Stimulated activated CD8-positive, alpha-beta memory T cell treated with anti-CD3 and anti-CD28 coated beads, Interleukin-7, amount 100 ng/mL, for 48 hours (primary cell): ENCODE measurements at regions not wholly inside any gene's neighbourhood (a gene's known extent, or its start where the extent isn't known, plus 50 kb on each side); places are given as distances from the start of the nearest gene placed in this dataset.

Source experiments
- DNase-seq, 2 donors: peaks; one replicate each; pipeline ENCODE4 v3.0.0-alpha.2; 2020; ENCODE audit warnings: low read depth in 1 of 2; ENCODE audit errors: extremely low read depth in 1 of 2

- no peak for DNase-seq
Observed at GRCh38 chr3:117488983-117489382, 779.4 kb downstream of the TUSC7 start.

DNA sequence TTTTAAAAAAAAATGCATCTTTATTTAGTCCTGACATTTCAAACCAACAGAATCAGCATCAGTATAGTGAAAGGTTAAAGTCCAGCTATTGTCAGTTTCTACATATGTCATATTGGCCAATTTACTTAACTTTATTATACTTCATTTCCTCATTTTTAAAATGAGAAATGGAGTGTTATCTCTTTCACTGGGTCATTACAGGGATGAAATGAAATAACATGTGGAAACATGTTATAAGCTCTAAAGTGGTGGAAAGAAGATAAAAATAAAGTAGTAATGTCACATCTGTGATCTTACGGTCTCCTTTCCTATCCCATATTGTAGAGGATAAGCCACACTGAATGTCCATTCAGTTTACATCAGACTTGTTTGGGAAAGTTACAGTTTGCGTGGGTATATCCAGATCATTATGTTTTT, 780.1 kb downstream of the TUSC7 start:
- no peak for DNase-seq

- DNase-seq = no peak
Observed at GRCh38 chr3:117490716-117491115, 781.1 kb downstream of the TUSC7 start.

GRCh38 chr3:117495620-117496019, 786.0 kb downstream of the TUSC7 start:
- no peak for DNase-seq

- no peak for DNase-seq
Observed at GRCh38 chr3:117499189-117499870, 789.8 kb downstream of the TUSC7 start.

DNA sequence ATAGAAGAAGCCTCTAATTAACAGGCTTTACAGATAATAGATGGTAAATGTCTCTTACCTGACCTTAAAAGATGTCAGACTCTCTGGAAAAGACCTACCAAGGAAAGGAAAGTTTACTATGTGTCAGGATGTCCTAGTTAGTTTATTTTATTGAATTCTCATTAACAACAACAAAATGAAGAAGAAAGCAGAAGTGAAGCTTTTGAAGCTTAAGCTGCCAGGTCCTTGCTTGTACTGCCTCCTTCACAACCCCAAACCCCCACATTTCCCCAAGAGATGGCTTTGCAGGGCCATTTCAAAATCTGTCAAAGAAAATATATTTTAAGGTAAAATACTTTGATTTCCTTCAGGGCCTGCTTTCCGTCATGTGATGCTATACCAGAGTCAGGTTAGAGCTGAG, 798.4 kb downstream of the TUSC7 start:
- DNase-seq = no peak

GRCh38 chr3:117509858-117510257, 800.3 kb downstream of the TUSC7 start:
- DNase-seq = no peak

GRCh38 chr3:117510396-117510795, 800.8 kb downstream of the TUSC7 start:
- DNase-seq = no peak

- no peak for DNase-seq
Observed at GRCh38 chr3:117512975-117513374, 803.4 kb downstream of the TUSC7 start.

DNA sequence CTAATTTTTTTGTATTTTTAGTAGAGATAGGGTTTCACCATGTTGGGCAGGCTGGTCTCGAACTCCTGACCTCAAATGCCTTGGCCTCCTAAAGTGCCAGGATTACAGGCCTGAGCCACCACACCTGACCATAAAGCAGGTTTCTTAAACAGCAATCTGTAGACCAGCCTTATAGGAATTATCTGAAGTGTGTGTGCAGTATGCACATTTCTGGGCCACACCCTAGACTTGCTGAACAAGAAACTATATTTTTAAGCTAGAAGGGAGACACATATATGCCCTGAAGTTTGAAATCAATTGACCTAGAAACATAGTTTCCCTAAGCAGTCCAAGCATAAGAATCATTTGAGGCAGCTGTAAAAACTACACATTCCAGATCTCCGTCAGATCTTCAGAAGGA, 805.7 kb downstream of the TUSC7 start:
- DNase-seq = no peak

- DNase-seq = no peak
Observed at GRCh38 chr3:117518364-117518763, 808.8 kb downstream of the TUSC7 start.

GRCh38 chr3:117519776-117520175, 810.2 kb downstream of the TUSC7 start:
- DNase-seq = no peak

DNA sequence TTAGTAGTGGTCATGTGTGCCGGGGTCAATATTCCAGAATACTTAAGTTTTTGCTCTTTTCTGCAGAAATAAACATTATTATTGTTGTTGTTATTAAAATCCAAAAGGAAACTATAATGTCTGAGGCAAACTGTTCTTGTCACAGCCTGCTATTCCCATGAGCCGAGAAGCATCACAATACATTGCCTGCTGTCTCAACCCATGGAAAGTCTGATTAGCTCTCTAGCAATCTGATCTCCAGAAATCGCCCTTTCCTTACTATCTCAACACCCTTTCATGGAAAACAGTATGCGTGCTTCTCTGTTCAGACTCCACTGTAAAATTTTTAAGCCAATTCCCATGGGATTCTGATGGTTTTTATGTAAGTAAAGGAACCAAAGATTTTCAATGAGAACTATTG, 811.0 kb downstream of the TUSC7 start:
- no peak for DNase-seq

DNA sequence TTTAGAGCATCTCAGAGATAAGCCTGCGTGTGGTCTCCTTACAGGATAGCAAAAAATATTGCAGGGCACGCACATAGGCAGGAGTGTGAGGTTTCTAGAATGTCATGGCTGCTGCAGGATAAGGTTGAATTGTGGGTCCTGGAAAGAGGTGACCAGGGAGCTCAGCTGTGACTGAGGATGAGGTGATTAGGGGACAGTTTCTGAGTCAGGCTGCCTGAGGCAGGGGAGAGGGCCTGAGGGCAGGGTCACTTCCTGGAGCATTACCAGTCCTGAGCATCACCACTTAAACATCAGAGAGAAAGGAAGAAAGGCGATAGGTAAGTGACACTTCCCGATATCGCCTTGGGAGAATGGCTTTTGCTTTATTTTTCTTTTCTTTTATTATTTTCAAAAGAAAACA, 813.8 kb downstream of the TUSC7 start:
- DNase-seq = no peak

GRCh38 chr3:117524890-117525289, 815.3 kb downstream of the TUSC7 start:
- no peak for DNase-seq

DNA sequence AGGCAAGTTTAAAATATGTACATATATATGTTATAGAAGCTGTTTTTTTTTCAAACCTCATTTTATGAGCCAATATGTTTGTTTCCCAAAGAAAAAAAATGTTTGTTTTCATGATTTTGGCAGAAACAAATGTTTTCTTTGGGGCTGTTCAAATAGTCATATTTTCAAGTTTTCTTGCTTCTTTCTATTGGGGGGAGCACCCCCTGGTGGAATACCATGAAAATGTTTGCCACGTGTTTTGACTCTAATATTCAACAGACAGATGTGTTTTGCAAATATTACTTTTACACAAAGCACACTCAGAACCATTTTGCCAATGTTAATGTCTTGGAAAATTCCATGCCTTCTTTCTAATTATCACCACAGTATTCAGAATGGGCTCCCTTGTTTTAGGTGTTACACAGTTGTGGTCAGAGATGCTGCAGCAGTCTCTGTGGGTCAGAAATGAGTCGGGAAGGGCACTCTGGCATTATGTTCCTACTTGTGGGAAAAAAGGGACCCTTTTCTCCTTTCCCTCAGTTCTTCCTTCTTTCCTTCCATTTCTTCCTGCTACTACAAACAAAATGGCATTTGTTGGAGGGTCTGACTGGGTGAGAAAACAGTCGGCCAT, 817.0 kb downstream of the TUSC7 start:
- no peak for DNase-seq

DNA sequence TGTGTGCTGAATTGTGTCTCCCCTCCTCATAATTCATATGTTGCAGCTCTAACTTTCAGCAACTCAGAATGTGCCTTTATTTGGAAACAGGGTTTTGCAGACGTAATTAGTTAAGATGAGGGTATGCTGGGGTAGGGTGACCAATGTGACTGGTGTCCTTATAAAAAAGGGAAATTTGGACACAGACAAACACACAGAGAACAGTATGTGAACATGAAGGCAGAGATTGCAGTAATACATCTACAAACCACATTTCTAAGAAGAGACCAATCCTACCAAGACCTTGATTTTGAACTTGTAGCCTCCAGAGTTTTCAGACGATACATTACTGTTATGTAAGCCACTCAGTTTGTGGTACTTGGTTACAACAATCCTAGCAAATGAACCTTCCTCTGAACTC, 817.8 kb downstream of the TUSC7 start:
- DNase-seq = no peak

DNA sequence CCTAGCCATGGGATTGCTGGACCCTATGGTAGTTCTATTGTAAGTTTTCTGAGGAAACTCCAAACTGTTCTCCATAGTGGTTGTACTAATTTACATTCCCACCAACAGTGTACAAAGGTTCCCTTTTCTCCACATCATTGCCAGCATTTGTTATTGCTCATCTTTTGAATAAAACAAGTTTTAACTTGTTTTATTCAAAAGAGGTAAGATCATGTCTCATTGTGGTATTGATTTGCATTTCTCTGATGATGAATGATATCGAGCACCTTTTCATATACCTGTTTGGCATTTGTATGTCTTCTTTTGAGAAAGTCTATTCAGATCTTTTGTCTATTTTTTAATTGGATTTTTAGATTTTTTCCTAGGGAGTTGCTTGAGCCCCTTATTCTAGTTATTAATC, 819.1 kb downstream of the TUSC7 start:
- no peak for DNase-seq

DNA sequence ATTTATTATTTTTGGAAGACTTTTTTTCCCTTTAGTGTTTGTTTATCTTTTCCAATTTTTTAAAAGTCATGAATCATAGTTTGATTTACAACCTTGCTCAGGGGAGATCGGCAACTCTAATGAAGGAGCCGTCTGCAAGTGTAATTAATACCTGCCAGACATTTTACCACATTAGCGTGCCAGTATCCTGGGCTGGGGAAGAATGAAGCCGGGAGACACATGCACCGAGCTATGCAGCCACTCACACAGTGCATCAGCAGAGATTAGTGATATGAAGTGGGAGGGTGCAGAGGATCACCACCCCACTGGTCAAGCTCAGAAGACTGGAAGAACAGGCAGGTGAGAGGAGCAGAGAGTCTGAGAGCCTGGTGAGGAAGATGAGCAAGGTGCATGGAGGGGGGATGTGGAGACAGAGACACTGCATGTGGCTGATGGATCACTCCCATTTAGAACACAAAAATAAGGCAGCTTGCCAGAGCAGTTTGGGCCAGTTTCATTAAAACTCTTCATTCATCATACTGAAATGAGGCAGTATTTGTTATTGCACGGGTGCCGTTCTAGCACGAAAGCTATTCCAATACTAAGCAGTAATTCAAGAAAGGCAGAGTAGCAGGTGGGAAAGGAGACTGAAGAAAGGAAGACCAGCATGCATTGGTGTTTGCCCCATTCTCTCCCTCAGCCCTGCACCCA, 821.6 kb downstream of the TUSC7 start:
- DNase-seq = no peak

GRCh38 chr3:117532268-117532667, 822.7 kb downstream of the TUSC7 start:
- DNase-seq = no peak

GRCh38 chr3:117534138-117534537, 824.6 kb downstream of the TUSC7 start:
- DNase-seq = no peak

DNA sequence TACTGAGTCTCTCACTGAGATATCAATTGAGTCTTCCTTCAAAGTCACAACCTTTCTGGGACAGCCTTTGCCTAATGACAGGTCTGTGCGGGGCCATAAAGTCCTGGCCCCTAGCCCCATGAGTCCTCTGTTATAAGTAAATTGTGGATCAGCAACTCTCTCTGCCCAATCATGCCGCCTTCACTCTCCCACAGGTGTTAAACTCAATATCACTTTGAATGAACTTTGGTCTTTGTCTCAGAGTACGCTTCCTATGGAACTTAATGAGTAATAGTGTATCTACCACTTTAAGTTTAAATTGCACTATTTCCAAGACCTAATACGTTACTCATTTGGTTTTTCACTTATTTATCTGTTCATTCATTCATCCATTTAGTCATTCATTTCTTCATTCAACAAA, 826.4 kb downstream of the TUSC7 start:
- no peak for DNase-seq
